GM08714 (cell line): ENCODE measurements at regions not wholly inside any gene's neighbourhood (a gene's known extent, or its start where the extent isn't known, plus 50 kb on each side); places are given as distances from the start of the nearest gene placed in this dataset.

Experiments used
- H3K4me3 ChIP-seq: fragments of 200-500 bp; sonication (Bioruptor generic); 2 replicates; pipeline ENCODE4 v1.5.1; 2014; ENCODE audit warnings: mild to moderate bottlenecking, low read length, inconsistent platforms
- ZNF274 ChIP-seq: IDR thresholded peaks from 2 replicates; pipeline ENCODE4 v1.6.1; 2012; ENCODE audit warnings: mild to moderate bottlenecking, low read depth, low read length

- no peak overlapping the region for H3K4me3 ChIP-seq
- TF ChIP-seq ZNF274 = no peak
Measured at GRCh38 chr10:4074545-4075407, 289.8 kb upstream of the KLF6 start.

GRCh38 chr10:4073912-4074311 lies 288.9 kb upstream of the KLF6 start:
- no peak overlapping the region for H3K4me3 ChIP-seq
- no peak for TF ChIP-seq ZNF274

- no peak for TF ChIP-seq ZNF274
- no peak overlapping the region for H3K4me3 ChIP-seq
Measured at GRCh38 chr10:4070921-4071660, 286.1 kb upstream of the KLF6 start.

GRCh38 chr10:4070184-4070583 lies 285.2 kb upstream of the KLF6 start:
- no peak for TF ChIP-seq ZNF274
- no peak overlapping the region for H3K4me3 ChIP-seq

GRCh38 chr10:4069491-4069890 lies 284.5 kb upstream of the KLF6 start:
- TF ChIP-seq ZNF274 = no peak
- H3K4me3 ChIP-seq = no peak overlapping the region

GRCh38 chr10:4068629-4069028 lies 283.6 kb upstream of the KLF6 start:
- H3K4me3 ChIP-seq = no peak overlapping the region
- TF ChIP-seq ZNF274 = no peak

- TF ChIP-seq ZNF274 = no peak
- H3K4me3 ChIP-seq = no peak overlapping the region
Measured at GRCh38 chr10:4067931-4068561, 283.0 kb upstream of the KLF6 start.

GRCh38 chr10:4067531-4067930 lies 282.5 kb upstream of the KLF6 start:
- TF ChIP-seq ZNF274 = no peak

GRCh38 chr10:4066581-4067390 lies 281.8 kb upstream of the KLF6 start:
- no peak overlapping the region for H3K4me3 ChIP-seq
- TF ChIP-seq ZNF274 = no peak

More at GRCh38 chr10:4067531-4067930, 282.5 kb upstream of the KLF6 start:
- H3K4me3 ChIP-seq = no peak overlapping the region

- no peak for TF ChIP-seq ZNF274
- no peak overlapping the region for H3K4me3 ChIP-seq
Measured at GRCh38 chr10:4064489-4064888, 279.5 kb upstream of the KLF6 start.

- no peak for TF ChIP-seq ZNF274
- no peak overlapping the region for H3K4me3 ChIP-seq
Measured at GRCh38 chr10:4063717-4064116, 278.7 kb upstream of the KLF6 start.

- H3K4me3 ChIP-seq = no peak overlapping the region
- no peak for TF ChIP-seq ZNF274
Measured at GRCh38 chr10:4062751-4063150, 277.7 kb upstream of the KLF6 start.

- TF ChIP-seq ZNF274 = no peak
- H3K4me3 ChIP-seq = no peak overlapping the region
Measured at GRCh38 chr10:4062072-4062471, 277.1 kb upstream of the KLF6 start.

GRCh38 chr10:4061441-4061951 lies 276.5 kb upstream of the KLF6 start:
- no peak overlapping the region for H3K4me3 ChIP-seq
- no peak for TF ChIP-seq ZNF274
